ENCODE measurements at regions not wholly inside any gene's neighbourhood (a gene's known extent, or its start where the extent isn't known, plus 50 kb on each side); places are given as distances from the start of the nearest gene placed in this dataset.

DNA sequence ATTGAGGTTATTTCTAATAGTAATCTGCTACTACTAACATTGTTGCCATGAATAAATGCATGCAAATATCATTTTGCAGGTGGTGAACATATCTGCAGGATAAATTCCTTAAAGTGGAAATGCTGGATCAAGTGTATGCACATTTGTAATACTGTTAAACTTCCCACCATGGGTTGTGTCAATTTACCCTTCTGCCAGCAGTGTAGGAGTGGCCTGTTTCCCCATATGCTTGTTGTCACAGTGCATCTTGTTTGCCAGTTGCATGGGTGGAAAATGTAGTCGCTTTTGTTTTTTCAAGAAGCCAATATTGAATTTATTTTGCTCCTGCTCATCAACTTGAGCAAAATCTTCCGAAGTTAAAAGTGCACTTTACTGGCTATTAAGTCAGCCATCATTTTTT lies 139.0 kb upstream of the ACKR3 start:
- no peak for DNase-seq (ENCODE audit: low read depth)
- H3K4me3 ChIP-seq (ENCODE audit: low read depth, low read length): no peak overlapping the region
- in situ Hi-C loops (cut with HindIII; ENCODE audit: low sequenced_read_pairs): no loop called here
- TF ChIP-seq, protein P1, sequence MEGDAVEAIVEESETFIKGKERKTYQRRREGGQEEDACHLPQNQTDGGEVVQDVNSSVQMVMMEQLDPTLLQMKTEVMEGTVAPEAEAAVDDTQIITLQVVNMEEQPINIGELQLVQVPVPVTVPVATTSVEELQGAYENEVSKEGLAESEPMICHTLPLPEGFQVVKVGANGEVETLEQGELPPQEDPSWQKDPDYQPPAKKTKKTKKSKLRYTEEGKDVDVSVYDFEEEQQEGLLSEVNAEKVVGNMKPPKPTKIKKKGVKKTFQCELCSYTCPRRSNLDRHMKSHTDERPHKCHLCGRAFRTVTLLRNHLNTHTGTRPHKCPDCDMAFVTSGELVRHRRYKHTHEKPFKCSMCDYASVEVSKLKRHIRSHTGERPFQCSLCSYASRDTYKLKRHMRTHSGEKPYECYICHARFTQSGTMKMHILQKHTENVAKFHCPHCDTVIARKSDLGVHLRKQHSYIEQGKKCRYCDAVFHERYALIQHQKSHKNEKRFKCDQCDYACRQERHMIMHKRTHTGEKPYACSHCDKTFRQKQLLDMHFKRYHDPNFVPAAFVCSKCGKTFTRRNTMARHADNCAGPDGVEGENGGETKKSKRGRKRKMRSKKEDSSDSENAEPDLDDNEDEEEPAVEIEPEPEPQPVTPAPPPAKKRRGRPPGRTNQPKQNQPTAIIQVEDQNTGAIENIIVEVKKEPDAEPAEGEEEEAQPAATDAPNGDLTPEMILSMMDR (IDR thresholded peaks at IDR 0.05; ENCODE audit: low read depth, low read length, missing control alignments): no peak

DNA sequence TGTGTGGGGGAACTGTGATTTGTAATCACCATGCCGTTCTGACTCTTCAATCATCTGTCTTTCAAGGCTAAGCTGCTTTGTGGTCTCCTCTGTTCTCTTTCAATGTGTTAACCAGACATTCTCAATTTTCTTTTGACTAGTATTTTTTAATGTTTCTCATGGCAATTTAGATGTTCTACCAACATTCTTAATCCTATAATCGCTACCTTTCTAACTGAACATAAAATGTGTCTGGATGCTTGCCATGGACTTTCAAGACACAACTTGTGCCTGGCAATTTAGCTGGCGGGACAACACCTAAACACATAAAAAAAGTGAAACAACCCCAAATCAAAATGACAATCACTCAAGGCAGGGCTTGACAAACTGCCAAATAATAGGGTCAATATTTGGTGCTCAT lies 135.0 kb upstream of the ACKR3 start:
- TF ChIP-seq, protein P1 (IDR thresholded peaks at IDR 0.05; ENCODE audit: low read depth, low read length, missing control alignments): no peak
- in situ Hi-C loops (cut with HindIII; ENCODE audit: low sequenced_read_pairs): no loop called here

DNA sequence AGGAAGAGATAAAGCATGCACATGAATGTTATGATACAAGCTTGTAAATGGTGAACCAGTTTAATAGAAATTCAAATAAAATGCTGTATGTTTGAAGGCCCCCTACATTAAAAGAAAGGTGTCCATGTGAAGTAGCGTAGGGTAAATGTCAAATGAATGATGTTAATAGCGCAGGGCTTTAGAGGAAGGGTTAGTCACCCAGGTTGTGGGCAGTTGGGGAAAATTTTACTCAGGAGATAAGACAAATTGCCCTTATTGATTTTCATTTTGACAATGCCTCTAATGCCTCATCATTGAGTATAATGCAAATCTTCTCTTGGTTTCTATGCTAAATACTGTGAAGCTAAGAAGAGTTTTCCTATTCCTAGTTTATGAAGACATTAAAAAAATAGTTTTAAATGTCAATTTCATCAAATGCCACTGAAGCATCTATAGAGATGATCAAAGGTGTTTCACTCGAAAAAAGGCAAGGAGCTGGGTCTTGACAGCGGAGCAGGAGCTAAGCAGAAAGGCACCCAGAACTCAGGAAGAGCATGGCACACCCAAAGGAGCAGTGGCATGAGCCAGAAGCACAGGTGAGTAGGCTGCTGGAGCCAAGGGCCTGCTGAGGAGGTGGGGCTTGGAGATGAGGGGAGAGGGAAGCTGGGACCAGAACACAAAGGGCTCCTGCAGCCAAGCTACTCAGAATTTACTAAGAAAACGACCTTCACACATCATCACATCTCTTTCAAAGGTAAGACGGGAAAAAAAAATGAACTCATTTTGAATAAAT lies 129.3 kb upstream of the ACKR3 start:
- no peak for DNase-seq (ENCODE audit: low read depth)
- in situ Hi-C loops (cut with HindIII; ENCODE audit: low sequenced_read_pairs): no loop called here
- H3K4me3 ChIP-seq (ENCODE audit: low read depth, low read length): no peak overlapping the region
- TF ChIP-seq, protein P1 (IDR thresholded peaks at IDR 0.05; ENCODE audit: low read depth, low read length, missing control alignments): no peak

More for the DNA sequence above, 135.0 kb upstream of the ACKR3 start:
- DNase-seq (ENCODE audit: low read depth): no peak
- no peak overlapping the region for H3K4me3 ChIP-seq (ENCODE audit: low read depth, low read length)

DNA sequence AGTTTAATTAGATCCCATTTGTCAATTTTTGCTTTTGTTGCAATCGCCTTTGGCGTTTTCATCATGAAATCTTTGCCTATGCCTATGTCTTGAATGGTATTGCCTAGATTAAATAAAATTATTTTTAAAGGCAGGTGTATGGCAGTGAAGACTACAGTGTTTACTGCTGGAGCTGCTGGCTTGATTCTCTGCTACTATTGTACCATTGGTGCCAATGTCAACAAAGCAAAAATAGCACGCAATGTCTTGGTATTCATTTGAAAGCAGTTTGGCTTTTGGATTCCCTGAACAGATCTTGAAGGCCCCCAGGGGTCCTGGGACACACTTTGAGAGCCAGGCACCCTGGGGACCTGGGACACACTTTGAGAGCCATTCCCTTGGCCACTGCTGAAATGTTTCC lies 125.4 kb upstream of the ACKR3 start:
- TF ChIP-seq, protein P1 (IDR thresholded peaks at IDR 0.05; ENCODE audit: low read depth, low read length, missing control alignments): no peak
- H3K4me3 ChIP-seq (ENCODE audit: low read depth, low read length): no peak overlapping the region
- no peak for DNase-seq (ENCODE audit: low read depth)
- in situ Hi-C loops (cut with HindIII; ENCODE audit: low sequenced_read_pairs): no loop called here

DNA sequence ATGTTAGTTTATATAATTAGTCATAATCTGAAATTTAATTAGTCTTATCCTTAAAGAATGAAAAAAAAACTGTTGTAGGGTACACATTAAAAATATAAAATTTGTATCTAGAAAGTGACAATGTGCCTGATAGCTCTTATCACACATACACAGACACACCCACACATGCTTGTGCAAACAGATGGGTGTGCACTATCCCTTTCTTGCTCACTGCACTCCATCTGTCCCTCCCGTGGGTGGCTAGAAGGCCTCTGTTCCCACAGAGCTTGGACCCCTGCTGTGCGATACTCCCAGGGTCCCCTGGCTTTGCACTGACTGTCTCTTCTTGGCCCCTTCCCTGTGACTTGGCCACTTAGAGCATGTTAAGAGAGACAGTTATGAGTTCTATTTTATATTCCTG lies 123.9 kb upstream of the ACKR3 start:
- TF ChIP-seq, protein P1 (IDR thresholded peaks at IDR 0.05; ENCODE audit: low read depth, low read length, missing control alignments): no peak
- H3K4me3 ChIP-seq (ENCODE audit: low read depth, low read length): no peak overlapping the region
- in situ Hi-C loops (cut with HindIII; ENCODE audit: low sequenced_read_pairs): no loop called here
- DNase-seq (ENCODE audit: low read depth): no peak

DNA sequence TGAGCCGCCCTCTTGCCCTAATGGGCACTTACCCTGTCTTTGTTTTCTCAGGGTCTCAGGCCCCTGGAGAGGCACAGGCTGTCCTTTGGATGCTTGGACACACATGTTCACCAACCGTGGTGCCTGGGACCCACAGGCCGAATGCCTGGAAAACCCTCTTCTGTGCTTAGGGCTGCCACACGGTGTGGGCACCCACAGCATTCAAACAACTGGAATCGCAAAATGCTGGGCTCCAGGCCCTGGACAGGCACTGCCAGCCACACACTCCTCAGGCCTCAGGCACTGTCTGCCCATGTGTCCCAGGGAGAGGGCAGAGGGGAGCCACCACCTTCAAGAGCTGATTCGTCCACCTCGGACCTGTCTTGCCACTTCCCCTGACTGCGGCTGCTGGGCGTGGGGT lies 123.1 kb upstream of the ACKR3 start:
- H3K4me3 ChIP-seq (ENCODE audit: low read depth, low read length): no peak overlapping the region
- in situ Hi-C loops (cut with HindIII; ENCODE audit: low sequenced_read_pairs): no loop called here
- TF ChIP-seq, protein P1 (IDR thresholded peaks at IDR 0.05; ENCODE audit: low read depth, low read length, missing control alignments): no peak
- DNase-seq (ENCODE audit: low read depth): no peak

Data from astrocyte of the cerebellum (primary cell).